Activated CD4-positive, CD25-positive, alpha-beta regulatory T cell treated with anti-CD3 and anti-CD28 coated beads, Interleukin-2, amount 50 U/mL, for 16 hours (primary cell): ENCODE measurements at regions not wholly inside any gene's neighbourhood (a gene's known extent, or its start where the extent isn't known, plus 50 kb on each side); places are given as distances from the start of the nearest gene placed in this dataset.
"Not testable (repeated sequence)": the region's sequence is repeated elsewhere in the genome, so short reads cannot be mapped to it uniquely, and the experiment has no call there.

Experiments used
- DNase-seq: peaks from one replicate; pipeline ENCODE4 v3.0.0-alpha.2; 2020; ENCODE audit warnings: low read depth, low spot score

GRCh38 chrX:43224496-43224895 lies 431.6 kb upstream of the MAOA start:
- no peak for DNase-seq

GRCh38 chrX:43225626-43226328 lies 430.3 kb upstream of the MAOA start:
- DNase-seq: no peak

GRCh38 chrX:43238461-43238945 lies 417.6 kb upstream of the MAOA start:
- DNase-seq: no peak

- no peak for DNase-seq
Measured at GRCh38 chrX:43239356-43239755, 416.7 kb upstream of the MAOA start.

- DNase-seq: no peak
Measured at GRCh38 chrX:43255596-43255995, 400.5 kb upstream of the MAOA start.

- DNase-seq: no peak
Measured at GRCh38 chrX:43266487-43266886, 389.6 kb upstream of the MAOA start.

- DNase-seq: no peak
Measured at GRCh38 chrX:43267652-43268051, 388.4 kb upstream of the MAOA start.

GRCh38 chrX:43269201-43269600 lies 386.9 kb upstream of the MAOA start:
- no peak for DNase-seq

GRCh38 chrX:43277879-43278278 lies 378.2 kb upstream of the MAOA start:
- DNase-seq: no peak

- DNase-seq: no peak
Measured at GRCh38 chrX:43278440-43278839, 377.7 kb upstream of the MAOA start.

- no peak for DNase-seq
Measured at GRCh38 chrX:43279341-43279808, 376.7 kb upstream of the MAOA start.

- DNase-seq: no peak
Measured at GRCh38 chrX:43283187-43283586, 372.9 kb upstream of the MAOA start.

- DNase-seq: not testable (repeated sequence)
Measured at GRCh38 chrX:43311625-43312024, 344.5 kb upstream of the MAOA start.

GRCh38 chrX:43313035-43313434 lies 343.1 kb upstream of the MAOA start:
- DNase-seq: no peak

- no peak for DNase-seq
Measured at GRCh38 chrX:43314525-43314924, 341.6 kb upstream of the MAOA start.

- DNase-seq: no peak
Measured at GRCh38 chrX:43315622-43316021, 340.5 kb upstream of the MAOA start.

- no peak for DNase-seq
Measured at GRCh38 chrX:43316146-43316545, 340.0 kb upstream of the MAOA start.

GRCh38 chrX:43317378-43317777 lies 338.7 kb upstream of the MAOA start:
- DNase-seq: no peak

GRCh38 chrX:43328358-43328946 lies 327.6 kb upstream of the MAOA start:
- no peak for DNase-seq

GRCh38 chrX:43333543-43333942 lies 322.6 kb upstream of the MAOA start:
- no peak for DNase-seq

- no peak for DNase-seq
Measured at GRCh38 chrX:43345166-43345565, 310.9 kb upstream of the MAOA start.

GRCh38 chrX:43349363-43349762 lies 306.7 kb upstream of the MAOA start:
- no peak for DNase-seq

GRCh38 chrX:43350935-43351334 lies 305.2 kb upstream of the MAOA start:
- no peak for DNase-seq
